Neural progenitor cell (in vitro differentiated cells): ENCODE measurements at regions not wholly inside any gene's neighbourhood (a gene's known extent, or its start where the extent isn't known, plus 50 kb on each side); places are given as distances from the start of the nearest gene placed in this dataset.

ENCODE experiments used
- DNase-seq: peaks from one replicate; pipeline ENCODE4 v3.0.0-alpha.2; 2016; ENCODE audit warnings: low spot score
- H2AFZ ChIP-seq: fragments of 200-600 bp; sonication (generic); replicated peaks from 2 replicates; pipeline ENCODE4 v1.6.1; 2016; ENCODE audit warnings: antibody characterized with exemption
- H3F3A ChIP-seq: fragments of 200-600 bp; sonication (generic); 2 replicates; pipeline ENCODE4 v1.6.1; 2016; ENCODE audit warnings: antibody characterized with exemption, low read depth
- H3K27ac ChIP-seq: fragments of 200-600 bp; sonication (generic); 2 replicates; pipeline ENCODE4 v1.5.1; 2016; ENCODE audit warnings: mild to moderate bottlenecking
- H3K27me3 ChIP-seq: fragments of 200-600 bp; sonication (generic); 2 replicates; pipeline ENCODE4 v1.6.1; 2016; ENCODE audit warnings: mild to moderate bottlenecking, moderate library complexity
- H3K36me3 ChIP-seq: fragments of 200-600 bp; sonication (generic); 2 replicates; pipeline ENCODE4 v1.5.1; 2016
- H3K4me1 ChIP-seq: fragments of 200-600 bp; sonication (generic); 2 replicates; pipeline ENCODE4 v1.6.1; 2016; ENCODE audit warnings: mixed run types
- H3K4me2 ChIP-seq: fragments of 200-600 bp; sonication (generic); 2 replicates; pipeline ENCODE4 v1.6.1; 2016
- H3K4me3 ChIP-seq: fragments of 200-600 bp; sonication (generic); 2 replicates; pipeline ENCODE4 v1.5.1; 2016
- H3K79me2 ChIP-seq: fragments of 200-600 bp; sonication (generic); 2 replicates; pipeline ENCODE4 v1.6.1; 2016; ENCODE audit warnings: low read depth
- H3K9ac ChIP-seq: fragments of 200-600 bp; sonication (generic); 2 replicates; pipeline ENCODE4 v1.6.1; 2016
- H3K9me3 ChIP-seq: fragments of 200-600 bp; sonication (generic); 2 replicates; pipeline ENCODE4 v1.5.1; 2016; ENCODE audit warnings: low read depth
- H4K20me1 ChIP-seq: fragments of 200-600 bp; sonication (generic); 2 replicates; pipeline ENCODE4 v1.6.1; 2016; ENCODE audit warnings: low read depth
- H3K27ac Mint-ChIP-seq: 3 replicates; pipeline ENCODE4 v1.8.0; 2021; ENCODE audit warnings: mixed read lengths
- H3K27me3 Mint-ChIP-seq: 2 replicates; pipeline ENCODE4 v1.8.0; 2022; ENCODE audit warnings: low read depth, mild to moderate bottlenecking, inconsistent platforms, moderate library complexity, mixed read lengths; ENCODE audit not compliant: insufficient read depth
- H3K36me3 Mint-ChIP-seq: 3 replicates; pipeline ENCODE4 v1.8.0; 2021; ENCODE audit warnings: mixed read lengths
- H3K4me1 Mint-ChIP-seq: 3 replicates; pipeline ENCODE4 v1.8.0; 2021; ENCODE audit warnings: mixed read lengths
- H3K4me3 Mint-ChIP-seq: 3 replicates; pipeline ENCODE4 v1.8.0; 2021; ENCODE audit warnings: mild to moderate bottlenecking, moderate library complexity, mixed read lengths
- H3K9me3 Mint-ChIP-seq: 3 replicates; pipeline ENCODE4 v1.8.0; 2020; ENCODE audit warnings: mixed read lengths
- EZH2 ChIP-seq: fragments of 200-600 bp; sonication (generic); IDR thresholded peaks from 2 replicates; pipeline ENCODE4 v1.6.1; 2017; ENCODE audit warnings: antibody characterized with exemption, mild to moderate bottlenecking, moderate library complexity
- EZH2phosphoT487 ChIP-seq: fragments of 200-600 bp; sonication (generic); IDR thresholded peaks from 2 replicates; pipeline ENCODE4 v1.6.1; 2017; ENCODE audit warnings: antibody characterized with exemption
- TF ChIP-seq, protein P1 (sequence below): fragments of 200-600 bp; sonication (generic); IDR thresholded peaks from 2 replicates; pipeline ENCODE4 v1.5.1; 2017; ENCODE audit warnings: antibody characterized with exemption, mild to moderate bottlenecking

DNA sequence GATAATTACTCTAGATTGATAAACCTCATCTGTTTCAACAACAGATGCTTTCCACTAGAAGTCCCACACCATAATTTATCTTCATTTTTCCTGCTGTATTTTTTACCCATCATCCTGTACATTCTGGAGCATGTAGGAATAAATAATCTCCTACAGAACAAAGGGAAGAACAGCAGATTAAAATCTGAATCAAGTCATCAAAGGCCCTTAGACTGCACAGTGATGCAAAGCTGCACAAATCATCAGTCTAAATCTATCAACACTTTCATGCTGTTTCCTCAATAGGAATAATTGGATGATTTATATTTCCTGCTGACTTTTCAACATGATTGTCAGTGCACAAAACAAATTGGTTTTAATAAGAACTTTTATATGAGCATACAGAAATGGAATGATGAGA is 1143.9 kb downstream of the STIM2 start:
- H3K36me3 ChIP-seq = no peaks in the 10 kb centered on the region
- peaks cover 10% of the 10 kb centered on the region for H3F3A ChIP-seq
- H3K4me1 Mint-ChIP-seq = peaks cover 9% of the 10 kb centered on the region
- no peak overlapping the region for H3K4me3 ChIP-seq
- no peaks in the 10 kb centered on the region for H3K27me3 Mint-ChIP-seq
- peaks cover 15% of the 10 kb centered on the region for H3K4me1 ChIP-seq
- TF ChIP-seq, protein P1, sequence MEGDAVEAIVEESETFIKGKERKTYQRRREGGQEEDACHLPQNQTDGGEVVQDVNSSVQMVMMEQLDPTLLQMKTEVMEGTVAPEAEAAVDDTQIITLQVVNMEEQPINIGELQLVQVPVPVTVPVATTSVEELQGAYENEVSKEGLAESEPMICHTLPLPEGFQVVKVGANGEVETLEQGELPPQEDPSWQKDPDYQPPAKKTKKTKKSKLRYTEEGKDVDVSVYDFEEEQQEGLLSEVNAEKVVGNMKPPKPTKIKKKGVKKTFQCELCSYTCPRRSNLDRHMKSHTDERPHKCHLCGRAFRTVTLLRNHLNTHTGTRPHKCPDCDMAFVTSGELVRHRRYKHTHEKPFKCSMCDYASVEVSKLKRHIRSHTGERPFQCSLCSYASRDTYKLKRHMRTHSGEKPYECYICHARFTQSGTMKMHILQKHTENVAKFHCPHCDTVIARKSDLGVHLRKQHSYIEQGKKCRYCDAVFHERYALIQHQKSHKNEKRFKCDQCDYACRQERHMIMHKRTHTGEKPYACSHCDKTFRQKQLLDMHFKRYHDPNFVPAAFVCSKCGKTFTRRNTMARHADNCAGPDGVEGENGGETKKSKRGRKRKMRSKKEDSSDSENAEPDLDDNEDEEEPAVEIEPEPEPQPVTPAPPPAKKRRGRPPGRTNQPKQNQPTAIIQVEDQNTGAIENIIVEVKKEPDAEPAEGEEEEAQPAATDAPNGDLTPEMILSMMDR = no peak
- TF ChIP-seq EZH2phosphoT487 (no peak), EZH2 (no peak)
- H3K27ac Mint-ChIP-seq = no peak overlapping the region
- no peak overlapping the region for H3K9ac ChIP-seq
- no peak overlapping the region for H2AFZ ChIP-seq
- H3K27ac ChIP-seq = peak overlapping the region; percentile 69
- no peaks in the 10 kb centered on the region for H3K36me3 Mint-ChIP-seq
- H4K20me1 ChIP-seq = no peaks in the 10 kb centered on the region
- H3K9me3 ChIP-seq = no peaks in the 10 kb centered on the region
- H3K79me2 ChIP-seq = no peaks in the 10 kb centered on the region
- DNase-seq = no peak
- H3K4me3 Mint-ChIP-seq = no peak overlapping the region
- no peak overlapping the region for H3K4me2 ChIP-seq
- H3K9me3 Mint-ChIP-seq = peaks cover 8% of the 10 kb centered on the region
- H3K27me3 ChIP-seq = no peaks in the 10 kb centered on the region

DNA sequence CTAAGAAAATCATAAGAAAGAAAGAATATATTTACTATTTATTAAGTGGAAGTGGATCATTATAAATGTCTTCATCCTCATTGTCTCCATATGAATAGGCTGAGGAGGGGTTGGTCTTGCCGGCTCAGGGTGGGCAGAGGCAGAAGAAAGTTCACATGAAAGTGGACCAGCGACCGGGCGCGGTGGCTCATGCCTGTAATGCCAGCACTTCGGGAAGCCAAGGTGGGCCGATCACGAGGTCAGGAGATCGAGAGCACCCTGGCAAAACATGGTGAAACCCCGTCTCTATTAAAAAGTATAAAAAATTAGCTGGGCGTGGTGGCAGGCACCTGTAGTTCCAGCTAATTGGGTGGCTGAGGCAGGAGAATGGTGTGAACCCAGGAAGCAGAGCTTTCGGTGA is 1145.4 kb downstream of the STIM2 start:
- Histone ChIP-seq H3K27ac (no peak overlapping the region), H4K20me1 (no peaks in the 10 kb centered on the region), H3K27me3 (no peaks in the 10 kb centered on the region), H3K36me3 (no peaks in the 10 kb centered on the region), H3F3A (peaks cover 10% of the 10 kb centered on the region), H3K9me3 (no peaks in the 10 kb centered on the region), H2AFZ (no peak overlapping the region), H3K79me2 (no peaks in the 10 kb centered on the region), H3K4me3 (no peak overlapping the region), H3K9ac (no peak overlapping the region), H3K4me2 (no peak overlapping the region), H3K4me1 (peaks cover 13% of the 10 kb centered on the region)
- Mint-ChIP-seq H3K9me3 (peaks cover 4% of the 10 kb centered on the region), H3K4me1 (peaks cover 9% of the 10 kb centered on the region), H3K27me3 (no peaks in the 10 kb centered on the region), H3K27ac (no peak overlapping the region), H3K36me3 (no peaks in the 10 kb centered on the region), H3K4me3 (no peak overlapping the region)
- DNase-seq = no peak
- TF ChIP-seq EZH2 (no peak), EZH2phosphoT487 (no peak)
- TF ChIP-seq, protein P1 = no peak

DNA sequence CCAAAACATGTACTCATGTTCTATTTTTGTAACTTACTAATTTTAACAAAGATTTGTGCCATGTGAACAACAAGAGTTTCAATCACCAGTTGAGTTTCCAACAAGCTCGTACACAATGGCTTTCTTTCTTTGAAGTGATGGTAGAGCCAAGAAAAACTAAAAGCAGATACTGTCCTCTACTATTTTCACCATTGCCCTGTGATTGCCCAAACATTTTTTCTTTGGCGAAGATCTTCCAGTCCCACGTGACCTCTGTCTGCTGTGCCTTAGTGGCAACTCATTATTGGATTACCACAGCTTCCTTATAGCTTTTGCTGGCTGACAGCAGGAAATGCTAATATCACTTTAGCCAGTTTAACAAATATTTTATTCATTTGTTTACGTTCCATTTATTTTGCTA is 1147.1 kb downstream of the STIM2 start:
- Histone ChIP-seq H3K9me3 (no peaks in the 10 kb centered on the region), H3K27ac (no peak overlapping the region), H3K4me1 (peaks cover 13% of the 10 kb centered on the region), H3K79me2 (no peaks in the 10 kb centered on the region), H3K27me3 (no peaks in the 10 kb centered on the region), H2AFZ (no peak overlapping the region), H3K9ac (no peak overlapping the region), H3F3A (peaks cover 10% of the 10 kb centered on the region), H3K4me3 (no peak overlapping the region), H3K36me3 (no peaks in the 10 kb centered on the region), H3K4me2 (no peak overlapping the region), H4K20me1 (no peaks in the 10 kb centered on the region)
- TF ChIP-seq EZH2 (no peak), EZH2phosphoT487 (no peak)
- TF ChIP-seq, protein P1 = no peak
- H3K4me1 Mint-ChIP-seq = peaks cover 9% of the 10 kb centered on the region
- H3K9me3 Mint-ChIP-seq = no peaks in the 10 kb centered on the region
- H3K27me3 Mint-ChIP-seq = no peaks in the 10 kb centered on the region
- DNase-seq = no peak
- H3K36me3 Mint-ChIP-seq = no peaks in the 10 kb centered on the region
- H3K4me3 Mint-ChIP-seq = no peak overlapping the region
- no peak overlapping the region for H3K27ac Mint-ChIP-seq

DNA sequence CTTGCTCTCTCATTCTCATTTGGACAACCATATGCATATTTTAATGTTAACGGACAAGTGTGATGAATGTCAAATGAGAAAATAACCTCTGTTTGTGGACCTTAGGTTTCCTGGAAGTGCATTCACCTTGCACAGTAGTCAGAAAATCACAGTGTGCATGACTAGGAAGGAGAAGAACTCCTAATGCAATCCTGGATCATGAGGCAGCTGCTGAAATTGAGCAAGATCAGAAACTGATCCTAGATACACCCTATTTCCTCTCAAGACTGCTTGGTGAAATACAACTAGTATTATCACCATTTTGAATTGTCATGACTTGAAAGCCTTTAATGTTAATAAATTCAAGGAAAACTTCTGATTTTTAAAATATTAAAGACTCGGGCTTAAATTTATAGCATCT is 1148.9 kb downstream of the STIM2 start:
- Histone ChIP-seq H3F3A (no peaks in the 10 kb centered on the region), H3K9ac (no peak overlapping the region), H3K27me3 (no peaks in the 10 kb centered on the region), H4K20me1 (no peaks in the 10 kb centered on the region), H3K79me2 (no peaks in the 10 kb centered on the region), H3K36me3 (no peaks in the 10 kb centered on the region), H3K27ac (no peak overlapping the region), H3K9me3 (no peaks in the 10 kb centered on the region), H3K4me3 (no peak overlapping the region), H2AFZ (no peak overlapping the region), H3K4me2 (no peak overlapping the region), H3K4me1 (no peaks in the 10 kb centered on the region)
- Mint-ChIP-seq H3K36me3 (no peaks in the 10 kb centered on the region), H3K9me3 (peaks cover 9% of the 10 kb centered on the region), H3K27me3 (peaks cover 8% of the 10 kb centered on the region), H3K4me3 (no peak overlapping the region), H3K27ac (no peak overlapping the region), H3K4me1 (peaks cover 5% of the 10 kb centered on the region)
- TF ChIP-seq, protein P1 = no peak
- TF ChIP-seq EZH2phosphoT487 (no peak), EZH2 (no peak)
- no peak for DNase-seq
